ENCODE measurements at regions not wholly inside any gene's neighbourhood (a gene's known extent, or its start where the extent isn't known, plus 50 kb on each side); places are given as distances from the start of the nearest gene placed in this dataset.

DNA sequence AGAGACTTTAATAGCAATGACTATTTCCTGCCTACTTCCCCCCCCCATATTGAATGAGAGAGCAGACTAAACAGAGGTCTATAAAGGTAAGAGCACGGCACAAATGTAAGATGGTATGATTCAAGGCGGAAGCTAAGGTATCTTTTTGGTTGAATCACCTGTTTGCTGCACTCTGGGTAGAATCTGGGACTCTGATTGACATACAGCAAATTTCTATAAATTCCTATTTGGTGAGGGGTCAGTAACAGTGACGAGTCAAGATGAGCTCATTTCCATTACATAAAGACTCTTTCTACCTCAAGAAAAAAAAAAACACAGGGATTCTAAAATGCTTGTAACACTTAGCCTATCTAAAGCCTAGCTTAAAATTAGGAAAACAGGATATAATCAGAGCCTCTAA is 297.3 kb downstream of the TNS1 start:
- Histone ChIP-seq H2AFZ (ENCODE audit: low read depth, low read length) (no peak overlapping the region), H3K4me1 (ENCODE audit: insufficient read depth, low read length) (no peaks in the 10 kb centered on the region), H3K9ac (ENCODE audit: low read depth, low read length) (no peak overlapping the region), H3K27me3 (ENCODE audit: insufficient read depth, low read length, poor library complexity) (peaks cover 15% of the 10 kb centered on the region), H3K4me3 (ENCODE audit: low read depth in 1 of 2, low read length in 2 of 2) (no peak overlapping the region), H3K4me2 (ENCODE audit: insufficient read depth, low read length) (no peak overlapping the region), H3K79me2 (ENCODE audit: insufficient read depth, low read length) (no peaks in the 10 kb centered on the region), H4K20me1 (ENCODE audit: insufficient read depth, low read length) (no peaks in the 10 kb centered on the region), H3K27ac (ENCODE audit: low read length) (no peak overlapping the region), H3K36me3 (ENCODE audit: insufficient read depth, low read length) (no peaks in the 10 kb centered on the region), H3K9me3 (ENCODE audit: insufficient read depth, low read length, severe bottlenecking) (no peaks in the 10 kb centered on the region)
- TF ChIP-seq, protein P1, sequence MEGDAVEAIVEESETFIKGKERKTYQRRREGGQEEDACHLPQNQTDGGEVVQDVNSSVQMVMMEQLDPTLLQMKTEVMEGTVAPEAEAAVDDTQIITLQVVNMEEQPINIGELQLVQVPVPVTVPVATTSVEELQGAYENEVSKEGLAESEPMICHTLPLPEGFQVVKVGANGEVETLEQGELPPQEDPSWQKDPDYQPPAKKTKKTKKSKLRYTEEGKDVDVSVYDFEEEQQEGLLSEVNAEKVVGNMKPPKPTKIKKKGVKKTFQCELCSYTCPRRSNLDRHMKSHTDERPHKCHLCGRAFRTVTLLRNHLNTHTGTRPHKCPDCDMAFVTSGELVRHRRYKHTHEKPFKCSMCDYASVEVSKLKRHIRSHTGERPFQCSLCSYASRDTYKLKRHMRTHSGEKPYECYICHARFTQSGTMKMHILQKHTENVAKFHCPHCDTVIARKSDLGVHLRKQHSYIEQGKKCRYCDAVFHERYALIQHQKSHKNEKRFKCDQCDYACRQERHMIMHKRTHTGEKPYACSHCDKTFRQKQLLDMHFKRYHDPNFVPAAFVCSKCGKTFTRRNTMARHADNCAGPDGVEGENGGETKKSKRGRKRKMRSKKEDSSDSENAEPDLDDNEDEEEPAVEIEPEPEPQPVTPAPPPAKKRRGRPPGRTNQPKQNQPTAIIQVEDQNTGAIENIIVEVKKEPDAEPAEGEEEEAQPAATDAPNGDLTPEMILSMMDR (IDR thresholded peaks at IDR 0.05; ENCODE audit: borderline replicate concordance, extremely low read depth, low read length, poor library complexity, severe bottlenecking) = no peak
- no peak for TF ChIP-seq EZH2 (IDR thresholded peaks at IDR 0.05; ENCODE audit: borderline replicate concordance, low read depth, low read length, severe bottlenecking)
- DNase-seq (no peak), ATAC-seq (ENCODE audit: insufficient read depth, low read depth) (no peak)

DNA sequence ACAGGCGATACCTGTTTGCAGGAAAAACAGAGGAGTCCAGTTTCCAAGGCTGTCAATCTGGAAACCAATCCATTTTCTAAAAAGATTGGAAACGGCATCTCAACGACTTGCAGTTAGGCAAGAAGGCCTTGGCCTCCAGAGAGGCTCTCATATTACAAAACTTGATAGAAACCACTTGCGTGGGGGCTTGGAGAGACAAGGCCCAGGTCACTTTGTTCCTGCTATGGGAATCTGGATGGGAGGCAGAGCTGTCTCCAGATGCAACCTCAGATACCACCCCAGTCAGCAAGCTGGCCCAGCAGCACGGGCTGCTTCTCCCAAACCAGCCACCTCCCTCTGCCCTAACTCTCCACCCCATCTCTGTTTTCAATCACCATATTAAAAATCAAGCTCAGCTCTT is 298.8 kb downstream of the TNS1 start:
- peaks cover 15% of the 10 kb centered on the region for H3K27me3 ChIP-seq (ENCODE audit: insufficient read depth, low read length, poor library complexity)
- H2AFZ ChIP-seq (ENCODE audit: low read depth, low read length) = no peak overlapping the region
- no peak overlapping the region for H3K9ac ChIP-seq (ENCODE audit: low read depth, low read length)
- H3K4me2 ChIP-seq (ENCODE audit: insufficient read depth, low read length) = no peak overlapping the region
- H3K4me1 ChIP-seq (ENCODE audit: insufficient read depth, low read length) = no peaks in the 10 kb centered on the region
- H3K27ac ChIP-seq (ENCODE audit: low read length) = no peak overlapping the region
- H4K20me1 ChIP-seq (ENCODE audit: insufficient read depth, low read length) = no peaks in the 10 kb centered on the region
- H3K9me3 ChIP-seq (ENCODE audit: insufficient read depth, low read length, severe bottlenecking) = no peaks in the 10 kb centered on the region
- DNase-seq (no peak), ATAC-seq (ENCODE audit: insufficient read depth, low read depth) (no peak)
- H3K36me3 ChIP-seq (ENCODE audit: insufficient read depth, low read length) = no peaks in the 10 kb centered on the region
- H3K79me2 ChIP-seq (ENCODE audit: insufficient read depth, low read length) = no peaks in the 10 kb centered on the region
- no peak for TF ChIP-seq EZH2 (IDR thresholded peaks at IDR 0.05; ENCODE audit: borderline replicate concordance, low read depth, low read length, severe bottlenecking)
- TF ChIP-seq, protein P1 (IDR thresholded peaks at IDR 0.05; ENCODE audit: borderline replicate concordance, extremely low read depth, low read length, poor library complexity, severe bottlenecking) = no peak
- H3K4me3 ChIP-seq (ENCODE audit: low read depth in 1 of 2, low read length in 2 of 2) = no peak overlapping the region

DNA sequence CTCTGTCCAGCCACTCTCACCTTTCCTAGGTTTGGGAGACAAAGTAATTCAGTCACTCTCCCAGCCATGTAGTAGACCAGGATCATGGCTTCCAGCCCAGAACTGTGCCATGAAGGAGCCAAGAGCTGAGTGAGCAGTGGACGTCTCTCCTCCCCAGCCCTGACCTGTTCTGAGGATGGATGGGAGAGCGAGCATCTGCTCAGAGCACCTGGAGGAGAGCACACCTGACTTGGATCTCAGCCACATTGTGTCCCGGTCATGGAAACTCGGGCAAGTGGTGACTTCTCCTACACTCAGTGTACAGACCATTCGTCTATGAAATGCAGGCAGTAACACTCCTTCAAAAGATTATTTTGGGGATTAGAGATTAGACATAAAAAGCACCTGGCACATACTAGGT is 299.7 kb downstream of the TNS1 start:
- Histone ChIP-seq H3K79me2 (ENCODE audit: insufficient read depth, low read length) (no peaks in the 10 kb centered on the region), H3K4me1 (ENCODE audit: insufficient read depth, low read length) (no peaks in the 10 kb centered on the region), H3K9ac (ENCODE audit: low read depth, low read length) (no peak overlapping the region), H3K36me3 (ENCODE audit: insufficient read depth, low read length) (no peaks in the 10 kb centered on the region), H3K27me3 (ENCODE audit: insufficient read depth, low read length, poor library complexity) (peaks cover 15% of the 10 kb centered on the region), H3K4me3 (ENCODE audit: low read depth in 1 of 2, low read length in 2 of 2) (no peak overlapping the region), H4K20me1 (ENCODE audit: insufficient read depth, low read length) (no peaks in the 10 kb centered on the region), H2AFZ (ENCODE audit: low read depth, low read length) (no peak overlapping the region), H3K9me3 (ENCODE audit: insufficient read depth, low read length, severe bottlenecking) (no peaks in the 10 kb centered on the region), H3K27ac (ENCODE audit: low read length) (no peak overlapping the region), H3K4me2 (ENCODE audit: insufficient read depth, low read length) (no peak overlapping the region)
- TF ChIP-seq EZH2 (IDR thresholded peaks at IDR 0.05; ENCODE audit: borderline replicate concordance, low read depth, low read length, severe bottlenecking) = no peak
- TF ChIP-seq, protein P1 (IDR thresholded peaks at IDR 0.05; ENCODE audit: borderline replicate concordance, extremely low read depth, low read length, poor library complexity, severe bottlenecking) = no peak
- no peak for DNase-seq
- no peak for ATAC-seq (ENCODE audit: insufficient read depth, low read depth)

DNA sequence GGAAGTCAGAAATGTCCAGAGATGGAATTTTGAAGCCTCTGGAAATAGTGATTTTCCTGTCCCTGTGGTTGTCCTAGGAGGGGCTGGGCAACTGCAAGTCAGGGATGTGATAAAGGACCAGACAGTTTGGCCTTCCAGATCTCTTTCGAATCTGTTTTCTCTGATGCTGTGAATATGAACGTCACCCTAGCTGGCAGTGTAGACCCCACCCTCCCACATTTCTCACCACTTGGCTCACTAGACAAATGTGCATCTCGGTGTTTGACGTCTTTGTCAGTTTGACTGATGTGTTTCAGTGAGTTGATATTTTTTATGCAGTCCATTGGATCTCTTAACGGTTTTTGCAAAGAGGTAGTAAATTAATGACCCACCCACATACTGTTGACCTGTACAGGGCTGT is 301.2 kb downstream of the TNS1 start:
- Histone ChIP-seq H4K20me1 (ENCODE audit: insufficient read depth, low read length) (no peaks in the 10 kb centered on the region), H3K79me2 (ENCODE audit: insufficient read depth, low read length) (no peaks in the 10 kb centered on the region), H2AFZ (ENCODE audit: low read depth, low read length) (no peak overlapping the region), H3K27ac (ENCODE audit: low read length) (no peak overlapping the region), H3K4me2 (ENCODE audit: insufficient read depth, low read length) (no peak overlapping the region), H3K4me3 (ENCODE audit: low read depth in 1 of 2, low read length in 2 of 2) (no peak overlapping the region), H3K27me3 (ENCODE audit: insufficient read depth, low read length, poor library complexity) (peaks cover 15% of the 10 kb centered on the region), H3K9me3 (ENCODE audit: insufficient read depth, low read length, severe bottlenecking) (no peaks in the 10 kb centered on the region), H3K36me3 (ENCODE audit: insufficient read depth, low read length) (no peaks in the 10 kb centered on the region), H3K4me1 (ENCODE audit: insufficient read depth, low read length) (no peaks in the 10 kb centered on the region), H3K9ac (ENCODE audit: low read depth, low read length) (no peak overlapping the region)
- ATAC-seq (ENCODE audit: insufficient read depth, low read depth) (no peak), DNase-seq (no peak)
- TF ChIP-seq, protein P1 (IDR thresholded peaks at IDR 0.05; ENCODE audit: borderline replicate concordance, extremely low read depth, low read length, poor library complexity, severe bottlenecking) = no peak
